ENCODE measurements at regions not wholly inside any gene's neighbourhood (a gene's known extent, or its start where the extent isn't known, plus 50 kb on each side); places are given as distances from the start of the nearest gene placed in this dataset.

GRCh38 chr13:22062478-22063205 lies 391.8 kb downstream of the FGF9 start:
- no peak overlapping the region for H3K4me3 ChIP-seq
- H3K27ac ChIP-seq (ENCODE audit: extremely low read depth, low read depth, low read length), result no peak overlapping the region
- H3K79me2 ChIP-seq (ENCODE audit: control insufficient read depth, insufficient read depth, low read length), result no peaks in the 10 kb centered on the region
- DNase-seq (ENCODE audit: extremely low read depth in 1 of 4, low spot score in 3 of 4) (no peak), FAIRE-seq (no peak), ATAC-seq (no peak)
- in situ Hi-C loops (cut with MboI), result no loop called here
- no peaks in the 10 kb centered on the region for H3K36me3 ChIP-seq (ENCODE audit: control insufficient read depth, insufficient read depth, low read length)
- ChIA-PET CTCF (ENCODE audit: low intra/inter-chr PET ratio) (no interaction called here), POLR2A (interaction anchor here (0.5 kb wide), 1 partner anchor 82 kb away, joined by 3 read pairs; no protein-coding TSS in a partner anchor)
- no TSS peak for BruUV-seq (replicated peaks)
- no peaks in the 10 kb centered on the region for H3K4me1 ChIP-seq (replicated peaks in 1 of 2; ENCODE audit: control insufficient read depth in 2 of 2, insufficient read depth in 2 of 2, low read length in 2 of 2)
- peaks cover 0 to 9% of the 10 kb centered on the region in 2 experiments; a peak in 1 of 5 replicates for H3K27me3 ChIP-seq (ENCODE audit: control insufficient read depth in 2 of 2, insufficient read depth in 2 of 2, low read length in 2 of 2)
- no peaks in the 10 kb centered on the region for H3K9me3 ChIP-seq (replicated peaks; ENCODE audit: control insufficient read depth, insufficient read depth, low read depth, low read length)
- no peak overlapping the region for H2AFZ ChIP-seq (ENCODE audit: low read depth, low read length)
- H4K20me1 ChIP-seq (replicated peaks; ENCODE audit: control insufficient read depth, insufficient read depth, low read length), result no peaks in the 10 kb centered on the region
- intact Hi-C loops (cut with micrococcal nuclease), result no loop called here
- H3K9me1 ChIP-seq (ENCODE audit: control insufficient read depth, insufficient read depth, low read length), result no peaks in the 10 kb centered on the region
- no peak overlapping the region for H3K9ac ChIP-seq (ENCODE audit: insufficient read depth in 1 of 2, low read depth in 2 of 2, low read length in 2 of 2)
- no peak overlapping the region for H3K4me2 ChIP-seq (ENCODE audit: insufficient read depth, low read length)
- TF ChIP-seq SMARCA4 (IDR thresholded peaks at IDR 0.05) (no peak), FUS (optimal IDR thresholded peaks at IDR 0.05; ENCODE audit: low read depth, low read length) (no peak), ZNF644 (tag; IDR thresholded peaks at IDR 0.05; ENCODE audit: low read depth) (no peak), PHB (CRISPR knock-in tag; IDR thresholded peaks at IDR 0.05) (no peak), TRIM24 (IDR thresholded peaks at IDR 0.05) (no peak), MTF1 (CRISPR knock-in tag; IDR thresholded peaks at IDR 0.05; ENCODE audit: borderline replicate concordance) (no peak), NR2C1 (IDR thresholded peaks at IDR 0.05) (no peak), NR2C1 (tag; IDR thresholded peaks at IDR 0.05) (no peak), NFXL1 (CRISPR knock-in tag; IDR thresholded peaks at IDR 0.05) (no peak), ZNF165 (CRISPR knock-in tag; IDR thresholded peaks at IDR 0.05; ENCODE audit: borderline replicate concordance) (no peak), ZNF217 (CRISPR knock-in tag; IDR thresholded peaks at IDR 0.05) (no peak), PATZ1 (CRISPR knock-in tag; IDR thresholded peaks at IDR 0.05; ENCODE audit: borderline replicate concordance) (no peak)
- WGBS (ENCODE audit: insufficient coverage, low coverage, missing lambda C conversion rate), result 0% methylated on average over 8 of the region's 8 CpGs
